ELR (cell line): ENCODE measurements at regions not wholly inside any gene's neighbourhood (a gene's known extent, or its start where the extent isn't known, plus 50 kb on each side); places are given as distances from the start of the nearest gene placed in this dataset.
"Not testable (repeated sequence)": the region's sequence is repeated elsewhere in the genome, so short reads cannot be mapped to it uniquely, and the experiment has no call there.

Source experiments
- DNase-seq: peaks from one replicate; pipeline ENCODE4 v3.0.0-alpha.2; 2015; ENCODE audit warnings: low read depth

GRCh38 chr3:165518346-165518745 lies 318.9 kb downstream of the BCHE start:
- DNase-seq, result peak; percentile 44

DNA sequence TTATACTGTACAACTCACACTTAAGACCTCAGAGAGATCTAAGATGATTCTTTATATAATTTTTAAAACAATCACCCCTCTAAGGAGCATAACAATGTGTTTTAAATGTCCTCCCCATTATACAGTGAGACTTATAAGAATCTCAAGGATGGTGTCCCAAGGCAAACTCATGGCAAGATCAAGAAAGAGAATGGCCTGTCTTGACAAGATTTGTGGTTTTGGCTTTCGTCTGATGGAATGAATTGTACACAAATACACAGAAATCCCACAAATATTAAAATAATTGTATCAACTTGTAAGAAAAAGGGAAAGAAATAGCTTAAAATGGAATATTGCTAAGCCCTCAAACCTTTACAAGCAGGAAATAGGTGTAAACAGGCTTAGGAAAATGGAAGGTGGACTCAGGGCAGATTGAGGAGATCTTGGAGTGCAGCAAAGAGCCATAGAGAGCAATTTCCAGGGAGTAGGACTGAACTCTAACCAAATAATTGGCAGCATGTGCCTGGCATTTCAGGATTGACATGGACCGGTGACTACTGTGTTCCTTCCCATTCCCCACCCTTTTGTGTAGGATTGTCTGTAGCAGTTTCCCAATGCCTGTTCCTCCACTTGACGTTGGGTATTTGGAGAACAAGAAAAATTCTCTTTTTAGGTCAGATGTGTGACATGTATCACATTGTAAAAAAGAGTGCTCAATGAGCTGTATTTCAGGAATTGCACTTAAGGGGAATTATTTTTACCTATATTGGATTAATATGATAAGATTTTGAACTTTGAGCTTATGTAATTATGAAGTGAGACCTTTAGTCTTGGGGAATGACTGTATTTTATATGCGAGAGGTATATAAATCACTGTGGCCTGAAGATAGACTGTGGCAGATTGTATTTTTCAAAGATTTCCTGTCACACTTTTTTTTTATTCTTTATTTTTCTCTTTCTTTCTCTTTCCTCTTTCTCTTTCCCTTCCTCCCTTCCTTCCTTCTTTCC lies 317.8 kb upstream of the SLITRK3 start:
- no peak for DNase-seq

- no peak for DNase-seq
Measured at GRCh38 chr3:165507576-165507975, 311.4 kb upstream of the SLITRK3 start.

DNA sequence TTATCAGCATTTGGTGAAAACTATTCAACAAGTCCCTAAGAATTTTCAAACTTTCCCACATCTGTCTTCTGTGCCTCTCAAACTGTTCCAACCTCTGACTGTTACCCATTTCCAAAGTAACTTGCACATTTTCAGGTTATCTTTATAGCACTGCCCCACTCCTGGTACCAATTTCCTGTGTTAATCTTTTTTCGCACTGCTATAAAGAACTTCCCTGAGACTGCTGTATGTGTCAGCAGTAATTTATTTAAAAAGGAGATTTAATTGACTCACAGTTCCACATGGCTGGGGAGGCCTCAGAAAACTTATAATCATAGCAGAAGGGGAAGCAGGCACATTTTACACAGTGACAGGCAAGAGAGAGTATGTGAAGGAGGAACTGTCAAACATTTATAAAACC lies 310.9 kb upstream of the SLITRK3 start:
- DNase-seq, result no peak

DNA sequence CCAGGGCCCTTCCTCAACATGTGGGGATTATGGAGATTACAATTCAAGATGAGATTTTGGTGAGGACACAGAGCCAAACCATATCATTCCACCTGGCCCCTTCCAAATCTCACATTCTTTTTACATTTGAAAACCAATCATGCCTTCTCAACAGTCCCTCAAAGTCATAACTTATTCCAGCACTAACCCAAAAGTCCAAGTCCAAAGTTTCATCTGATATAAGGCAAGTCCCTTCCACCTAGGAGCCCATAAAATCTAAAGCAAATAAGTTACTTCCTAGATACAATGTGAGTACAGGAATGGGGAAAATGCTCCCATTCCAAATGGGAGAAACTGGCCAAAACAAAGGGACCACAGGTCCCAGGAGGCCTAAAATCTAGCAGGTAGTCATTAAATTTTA lies 309.5 kb upstream of the SLITRK3 start:
- no peak for DNase-seq

DNA sequence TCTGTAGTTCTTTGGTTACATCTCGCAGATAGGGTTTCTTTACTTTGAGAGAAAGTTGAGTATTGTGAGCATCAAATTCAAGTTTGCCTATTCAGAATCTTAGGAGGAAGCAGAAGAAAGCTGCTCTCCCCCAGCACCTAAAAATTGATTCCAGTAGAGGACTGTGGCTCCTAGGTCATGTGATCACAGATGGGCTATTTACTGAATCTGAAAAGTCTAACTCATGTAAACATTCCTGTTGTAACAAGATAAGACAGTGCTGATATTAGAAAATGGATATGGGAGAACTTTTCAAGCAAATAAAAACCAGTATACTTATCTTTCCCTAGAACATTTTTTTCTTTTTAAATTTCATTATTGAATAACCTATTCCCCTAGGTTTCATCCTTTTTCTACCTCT lies 308.4 kb upstream of the SLITRK3 start:
- no peak for DNase-seq

- no peak for DNase-seq
Measured at GRCh38 chr3:165503825-165504224, 307.6 kb upstream of the SLITRK3 start.

GRCh38 chr3:165503346-165503745 lies 307.2 kb upstream of the SLITRK3 start:
- no peak for DNase-seq

- DNase-seq, result no peak
Measured at GRCh38 chr3:165502707-165503106, 306.5 kb upstream of the SLITRK3 start.

GRCh38 chr3:165498742-165499141 lies 302.6 kb upstream of the SLITRK3 start:
- not testable (repeated sequence) for DNase-seq

DNA sequence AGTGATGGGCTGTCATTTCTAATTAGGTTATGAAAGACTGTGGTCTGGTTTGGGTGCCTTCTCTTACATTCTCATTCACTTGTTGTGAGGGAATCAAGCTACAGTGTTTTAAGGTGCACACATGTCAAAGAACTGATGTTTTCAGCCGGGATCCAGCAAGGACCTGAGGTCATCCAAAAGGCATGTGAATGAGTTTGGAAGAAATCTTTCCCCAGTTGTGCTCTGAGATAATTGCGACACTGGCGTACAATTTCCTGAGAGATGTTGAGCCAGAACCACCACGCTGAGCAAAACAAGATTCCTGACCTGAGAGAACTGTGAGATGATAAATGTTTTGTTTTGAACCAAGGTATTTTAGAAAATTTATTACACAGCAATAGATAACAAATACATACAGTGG lies 295.3 kb upstream of the SLITRK3 start:
- peak; percentile 58 for DNase-seq

DNA sequence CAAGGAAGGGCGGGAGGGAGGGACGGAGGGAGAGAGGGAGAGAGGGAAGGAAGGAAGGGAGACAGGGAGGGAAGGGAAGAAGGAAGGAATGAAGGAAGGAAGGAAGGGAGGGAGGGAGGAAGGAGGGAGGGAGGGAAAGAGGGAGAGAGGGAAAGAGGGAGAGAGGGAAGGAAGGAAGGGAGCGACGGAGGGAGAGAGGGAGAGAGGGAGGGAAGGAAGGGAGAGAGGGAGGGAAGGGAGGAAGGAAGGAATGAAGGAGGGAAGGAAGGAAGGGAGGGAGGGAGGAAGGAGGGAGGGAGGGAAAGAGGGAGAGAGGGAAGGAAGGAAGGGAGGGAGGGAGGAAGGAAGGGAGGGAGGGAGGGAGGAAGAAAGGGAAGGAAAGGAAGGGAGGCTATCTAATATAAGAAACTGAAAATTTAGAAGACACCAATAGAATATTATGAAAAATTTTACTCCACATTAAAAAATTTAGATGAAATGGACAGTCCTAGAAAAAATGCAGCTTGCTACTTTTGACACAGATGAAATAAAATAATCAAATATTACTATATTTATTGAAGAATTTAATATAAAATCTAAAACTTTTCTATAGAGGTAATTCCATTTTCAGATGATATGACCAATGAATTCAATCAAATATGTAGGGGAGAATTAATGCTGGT lies 280.3 kb upstream of the SLITRK3 start:
- DNase-seq, result no peak

DNA sequence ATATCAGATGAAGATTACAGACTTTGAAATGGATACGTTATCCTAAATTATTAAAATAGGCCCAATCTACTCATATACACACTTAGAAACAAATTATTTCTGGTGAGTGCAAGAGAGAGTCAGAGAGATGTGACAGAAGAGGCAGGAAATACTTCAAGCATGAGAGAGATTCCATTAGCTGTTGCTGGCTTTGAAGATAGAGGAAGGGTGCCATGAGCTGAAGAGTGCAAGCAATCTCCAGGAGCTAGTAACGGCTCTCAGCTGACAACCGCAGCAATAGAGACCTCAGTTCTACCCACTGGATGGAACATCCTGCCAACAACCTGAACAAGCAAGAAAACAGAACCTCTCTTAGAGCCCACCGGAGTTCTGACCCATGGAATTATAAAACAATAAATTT lies 270.7 kb upstream of the SLITRK3 start:
- DNase-seq, result peak; percentile 74

DNA sequence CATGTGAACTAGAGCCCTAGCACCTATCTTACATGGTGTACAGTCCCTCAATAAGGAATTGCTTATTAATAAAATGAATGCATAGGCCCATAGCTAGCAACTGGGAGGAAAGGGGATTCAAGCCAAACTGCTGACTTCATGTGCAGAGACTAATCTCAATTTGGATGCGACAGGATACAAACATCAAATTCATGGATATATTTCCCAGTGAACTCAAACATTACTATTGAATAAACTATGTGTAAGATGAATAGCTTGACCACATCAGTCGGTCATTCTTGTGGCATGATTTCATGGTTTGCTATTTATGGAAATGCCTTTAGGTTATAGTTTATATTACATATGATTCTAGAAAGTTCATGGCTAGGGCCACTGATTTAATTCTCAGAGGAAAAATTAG lies 268.6 kb upstream of the SLITRK3 start:
- DNase-seq, result peak; percentile 90

- DNase-seq, result peak; percentile 44
Measured at GRCh38 chr3:165463531-165463930, 267.3 kb upstream of the SLITRK3 start.

DNA sequence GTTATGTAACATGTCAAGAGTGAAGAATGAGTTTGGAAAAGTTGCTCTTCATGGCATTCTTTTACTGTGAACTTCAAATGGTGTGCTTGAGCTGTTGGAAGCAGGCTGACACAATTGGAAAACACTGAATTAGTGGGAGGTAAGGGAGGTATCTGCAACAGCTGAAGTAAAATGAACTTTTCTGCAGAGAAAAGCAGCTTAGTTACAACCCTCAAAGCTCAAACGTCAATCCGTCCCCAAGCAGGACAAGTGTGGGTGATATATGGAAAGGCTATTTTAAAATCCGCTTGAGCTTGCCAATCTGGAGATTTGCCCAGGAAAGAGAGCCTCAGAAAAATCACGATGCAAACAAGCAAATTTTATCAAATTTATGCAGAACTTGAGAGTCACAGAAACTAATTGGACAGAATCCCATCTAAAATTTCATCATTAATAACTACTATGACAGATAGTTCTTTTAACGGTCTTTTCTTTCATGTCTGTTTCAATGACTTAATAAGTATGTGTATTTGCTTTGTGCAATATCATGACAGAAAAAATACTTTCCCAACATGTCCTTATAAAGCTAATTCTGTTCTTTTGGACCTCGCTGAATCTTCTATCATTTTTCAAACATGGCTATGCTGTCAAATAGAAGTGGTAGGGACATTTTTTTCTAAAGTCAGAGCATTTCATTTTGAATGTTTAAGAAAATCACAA lies 266.6 kb upstream of the SLITRK3 start:
- no peak for DNase-seq

- peak; percentile 39 for DNase-seq
Measured at GRCh38 chr3:165459924-165460835, 264.0 kb upstream of the SLITRK3 start.

GRCh38 chr3:165459111-165459510 lies 262.9 kb upstream of the SLITRK3 start:
- DNase-seq, result peak; percentile 54

- no peak for DNase-seq
Measured at GRCh38 chr3:165457096-165457495, 260.9 kb upstream of the SLITRK3 start.

- DNase-seq, result no peak
Measured at GRCh38 chr3:165455793-165456192, 259.6 kb upstream of the SLITRK3 start.

DNA sequence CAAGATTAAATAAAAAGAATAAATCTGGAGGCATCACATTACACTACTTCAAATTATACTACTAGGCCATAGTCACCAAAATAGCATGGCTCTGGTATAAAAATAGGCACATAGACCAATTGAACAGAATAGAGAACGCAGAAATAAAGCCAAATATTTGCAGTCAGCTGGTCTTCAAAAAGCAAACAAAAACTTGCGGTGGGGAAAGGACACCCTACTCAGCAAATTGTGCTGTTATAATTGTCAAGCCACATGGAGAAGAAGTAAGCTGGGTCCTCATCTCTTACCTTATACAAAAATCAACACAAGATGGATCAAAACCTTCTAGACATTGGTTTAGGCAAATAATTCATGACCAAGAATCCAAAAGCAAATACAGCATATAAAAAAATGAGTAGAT lies 259.2 kb upstream of the SLITRK3 start:
- no peak for DNase-seq
